IPS-NIHi7 (cell line): ENCODE measurements at regions not wholly inside any gene's neighbourhood (a gene's known extent, or its start where the extent isn't known, plus 50 kb on each side); places are given as distances from the start of the nearest gene placed in this dataset.
"Not testable (repeated sequence)": the region's sequence is repeated elsewhere in the genome, so short reads cannot be mapped to it uniquely, and the experiment has no call there.

Experiments used
- DNase-seq: peaks from one replicate; pipeline ENCODE4 v3.0.0; 2012; ENCODE audit warnings: mixed read lengths; ENCODE audit errors: extremely low spot score

DNA sequence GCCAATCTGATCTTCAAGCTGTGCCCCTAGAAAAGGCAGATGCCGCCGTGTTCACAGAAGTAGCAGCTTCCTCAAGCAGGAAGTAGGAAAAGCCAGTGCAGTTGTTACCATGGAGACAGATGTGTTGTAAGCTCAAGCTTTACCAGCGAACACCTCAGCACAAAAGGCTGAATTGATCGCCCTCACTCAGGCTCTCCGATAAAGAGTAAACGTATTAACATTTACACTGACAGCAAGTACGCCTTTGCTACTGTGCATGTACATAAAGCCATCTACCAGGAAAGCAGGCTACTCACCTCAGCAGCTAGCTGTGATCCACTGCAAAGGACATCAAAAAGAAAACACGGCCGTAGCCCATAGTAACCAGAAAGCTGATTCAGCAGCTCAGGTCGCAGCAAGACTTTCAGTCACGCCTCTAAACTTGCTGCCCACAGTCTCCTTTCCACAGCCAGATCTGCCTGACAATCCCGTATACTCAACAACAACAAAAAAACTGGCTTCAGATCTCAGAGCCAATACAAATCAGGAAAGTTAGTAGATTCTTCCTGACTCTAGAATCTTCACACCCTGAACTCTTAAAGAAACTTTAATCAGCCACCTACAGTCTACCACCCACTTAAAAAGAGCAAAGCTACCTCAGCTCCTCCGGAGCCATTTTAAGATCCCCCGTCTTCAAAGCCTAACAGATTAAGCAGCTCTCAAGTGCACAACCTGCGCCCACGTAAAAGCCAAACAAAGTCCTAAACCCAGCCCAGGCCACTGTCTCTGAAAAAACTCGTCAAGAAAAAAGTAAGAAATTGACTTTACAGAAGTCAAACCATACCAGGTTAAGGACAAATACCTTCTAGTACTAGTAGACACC lies 160.0 kb downstream of the DEFB131A start:
- not testable (repeated sequence) for DNase-seq

DNA sequence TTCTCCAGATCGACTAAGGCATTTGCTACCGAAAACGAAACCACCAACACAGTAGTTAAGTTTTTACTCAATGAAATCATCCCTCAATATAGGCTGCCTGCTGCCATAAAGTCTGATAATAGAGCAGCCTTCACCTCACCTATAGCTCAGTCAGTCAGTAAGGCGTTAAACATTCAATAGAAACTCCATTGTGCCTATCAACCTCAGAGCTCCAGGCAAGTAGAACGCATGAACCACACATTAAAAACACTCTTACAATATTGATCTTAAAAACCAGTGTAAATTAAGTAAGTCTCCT lies 160.6 kb downstream of the DEFB131A start:
- DNase-seq = not testable (repeated sequence)

DNA sequence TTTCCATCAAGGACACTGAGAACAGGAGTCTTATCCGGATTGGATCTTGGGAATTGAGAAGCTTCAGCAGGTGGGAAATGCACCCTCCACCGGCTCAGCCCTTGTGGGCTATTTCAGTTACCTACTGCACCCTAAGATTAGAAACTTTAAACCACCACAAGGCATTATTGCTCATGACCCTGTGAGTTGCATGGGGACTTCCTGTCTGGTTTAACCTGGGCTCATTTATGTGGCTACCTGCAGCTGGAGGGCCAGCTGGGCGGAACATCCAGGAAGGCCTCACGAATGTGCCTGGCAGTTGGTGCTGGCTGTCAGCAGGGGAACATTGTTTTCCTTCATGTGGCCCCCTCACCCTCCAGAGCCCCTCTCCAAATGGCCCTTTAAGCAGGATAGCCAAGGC lies 164.1 kb downstream of the DEFB131A start:
- no peak for DNase-seq

DNA sequence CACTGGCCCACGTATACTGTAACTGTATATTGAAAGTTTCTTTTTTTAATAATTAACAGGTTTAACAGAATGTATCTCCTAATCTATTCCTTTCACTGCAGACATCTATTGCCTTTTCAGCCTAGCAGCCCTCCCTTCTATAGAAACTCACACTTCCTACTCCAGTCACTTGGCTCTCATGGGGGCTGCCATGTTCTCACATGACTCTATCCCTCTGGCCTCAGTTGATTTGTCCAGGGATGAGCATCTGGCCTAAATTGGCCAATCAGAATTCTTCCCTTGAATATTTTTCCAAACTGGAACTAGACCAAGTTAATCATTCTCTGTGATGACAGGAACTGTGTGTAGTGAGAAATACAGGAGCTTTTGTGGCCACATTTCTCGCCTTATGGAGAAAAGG lies 166.1 kb downstream of the DEFB131A start:
- DNase-seq = not testable (repeated sequence)

GRCh38 chr4:9611101-9611500 lies 166.9 kb downstream of the DEFB131A start:
- no peak for DNase-seq

DNA sequence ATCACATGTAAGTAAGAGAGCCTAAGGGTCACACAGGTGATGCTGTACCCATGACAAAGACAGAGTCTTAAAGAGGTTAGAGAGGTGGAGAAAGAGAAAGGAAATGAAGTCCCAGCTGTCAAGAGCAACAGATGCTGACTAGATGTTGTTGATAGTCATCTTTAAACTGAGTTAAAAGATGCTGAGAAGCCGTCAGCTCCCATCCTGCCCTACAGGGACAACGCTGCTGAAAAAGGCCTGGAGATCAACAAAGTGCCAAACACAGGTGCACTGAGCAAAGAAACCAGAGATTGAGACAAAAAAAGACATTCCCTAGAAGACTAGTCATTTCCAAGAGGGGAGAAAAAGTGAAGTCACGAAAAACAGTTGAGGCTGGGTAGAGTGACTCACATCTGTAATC lies 145.0 kb upstream of the DRD5 start:
- DNase-seq = not testable (repeated sequence)

- DNase-seq = not testable (repeated sequence)
These were observed 121.8 kb upstream of the DRD5 start for GRCh38 chr4:9659678-9660077.

DNA sequence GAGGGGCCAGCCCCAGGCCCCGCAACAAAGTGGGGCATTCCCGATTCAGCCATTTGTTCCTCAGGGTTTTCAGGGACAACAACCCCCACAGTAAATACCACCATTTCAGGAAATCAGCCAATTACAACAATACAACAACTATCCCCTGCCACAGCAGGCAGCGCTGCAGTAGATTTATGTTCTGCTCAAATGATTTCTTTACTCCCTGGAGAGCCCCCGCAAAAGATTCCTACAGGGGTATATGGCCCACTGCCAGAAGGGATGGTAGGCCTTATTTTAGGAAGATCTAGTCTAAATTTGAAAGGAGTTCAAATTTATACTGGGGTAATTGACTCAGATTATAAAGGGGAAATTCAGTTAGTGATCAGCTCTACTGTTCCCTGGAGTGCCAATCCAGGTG lies 120.5 kb upstream of the DRD5 start:
- not testable (repeated sequence) for DNase-seq

GRCh38 chr4:9670725-9671124 lies 110.7 kb upstream of the DRD5 start:
- not testable (repeated sequence) for DNase-seq

- DNase-seq = not testable (repeated sequence)
These were observed 104.1 kb upstream of the DRD5 start for GRCh38 chr4:9677357-9677756.

- DNase-seq = no peak
These were observed 101.5 kb upstream of the DRD5 start for GRCh38 chr4:9679704-9680478.

DNA sequence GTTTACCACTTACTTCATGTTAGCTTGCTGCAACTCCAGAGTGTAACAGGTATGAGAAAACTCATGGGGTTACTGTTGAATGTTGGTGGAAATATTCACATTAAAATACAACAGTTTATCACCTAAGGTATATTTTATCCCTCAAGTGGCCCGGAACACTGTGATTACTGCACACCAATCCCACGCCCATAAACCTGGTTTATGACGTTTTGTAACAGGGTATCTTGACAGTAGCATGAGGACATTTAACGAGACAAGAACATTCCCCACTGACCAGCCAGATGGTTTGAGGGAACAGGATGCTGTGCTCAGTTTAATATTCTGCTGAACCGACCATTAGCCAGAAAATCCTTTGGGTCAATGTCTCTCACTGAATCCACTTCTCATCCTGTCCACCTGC lies 98.3 kb upstream of the DRD5 start:
- not testable (repeated sequence) for DNase-seq

- not testable (repeated sequence) for DNase-seq
These were observed 96.4 kb upstream of the DRD5 start for GRCh38 chr4:9685016-9685415.

- no peak for DNase-seq
These were observed 95.7 kb upstream of the DRD5 start for GRCh38 chr4:9685692-9686091.

- DNase-seq = not testable (repeated sequence)
These were observed 90.7 kb upstream of the DRD5 start for GRCh38 chr4:9690636-9691237.

DNA sequence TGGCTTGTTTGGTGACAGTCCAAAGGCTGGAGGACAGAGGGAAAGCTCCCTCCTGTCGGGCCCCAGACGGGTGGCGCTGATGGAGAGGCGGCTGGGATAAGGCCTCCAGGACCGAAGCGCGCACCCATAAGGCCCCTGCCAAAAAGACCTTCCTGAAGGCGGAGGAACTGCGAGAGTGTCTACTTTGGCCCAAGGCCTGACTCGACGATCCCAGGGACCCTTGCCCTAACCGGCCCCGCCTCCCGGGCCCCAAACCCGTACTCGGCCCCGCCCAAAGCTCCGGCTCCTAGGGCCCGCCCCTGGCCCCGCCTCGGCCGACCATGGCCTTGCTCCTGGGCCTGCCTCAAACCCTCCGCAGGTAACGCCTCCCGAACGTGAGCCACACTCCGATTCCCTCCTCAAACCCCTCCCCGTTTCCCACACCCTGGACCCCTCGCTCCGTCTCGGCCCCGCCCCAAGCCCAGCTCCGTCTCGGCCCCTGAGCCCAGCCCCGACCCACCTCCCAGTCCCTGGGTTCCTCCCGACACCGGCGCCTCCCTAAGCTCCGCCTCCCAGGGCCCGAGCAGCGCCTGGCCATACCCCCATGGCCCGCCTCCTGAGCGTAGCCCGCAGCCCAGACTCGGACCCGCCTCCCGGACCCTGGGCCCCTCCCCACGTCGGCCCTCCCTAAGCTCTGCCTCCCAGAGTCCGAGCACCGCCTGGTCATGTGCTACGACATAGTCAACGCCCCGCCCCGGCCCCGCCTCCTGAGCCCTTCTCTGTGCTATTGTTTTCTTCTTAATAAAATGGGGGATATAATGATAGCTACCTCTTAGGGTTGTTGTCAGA lies 90.0 kb upstream of the DRD5 start:
- DNase-seq = peak; percentile 96

- not testable (repeated sequence) for DNase-seq
These were observed 88.5 kb upstream of the DRD5 start for GRCh38 chr4:9692791-9693491.

GRCh38 chr4:9694403-9694802 lies 87.0 kb upstream of the DRD5 start:
- not testable (repeated sequence) for DNase-seq

DNA sequence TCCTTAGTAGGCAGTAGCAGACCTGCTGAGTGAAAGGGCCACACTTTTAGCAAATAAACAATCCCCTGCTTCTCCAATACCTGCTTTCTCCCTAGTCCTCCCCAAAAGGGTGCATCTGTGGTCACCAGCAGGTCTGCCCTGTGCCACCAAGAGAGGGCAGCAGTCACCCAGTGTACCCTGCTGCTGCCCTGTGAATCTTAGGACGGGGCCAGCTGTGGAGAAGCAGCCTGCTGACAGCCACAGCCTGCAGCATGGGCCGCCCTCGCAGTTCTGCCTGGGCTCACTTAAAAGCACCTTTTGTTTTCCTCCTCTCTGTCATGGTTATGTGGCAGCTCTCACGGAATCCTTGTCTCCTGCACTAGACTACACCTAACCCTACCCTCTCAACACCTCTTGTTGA lies 85.4 kb upstream of the DRD5 start:
- DNase-seq = not testable (repeated sequence)

- not testable (repeated sequence) for DNase-seq
These were observed 84.9 kb upstream of the DRD5 start for GRCh38 chr4:9696561-9696960.

DNA sequence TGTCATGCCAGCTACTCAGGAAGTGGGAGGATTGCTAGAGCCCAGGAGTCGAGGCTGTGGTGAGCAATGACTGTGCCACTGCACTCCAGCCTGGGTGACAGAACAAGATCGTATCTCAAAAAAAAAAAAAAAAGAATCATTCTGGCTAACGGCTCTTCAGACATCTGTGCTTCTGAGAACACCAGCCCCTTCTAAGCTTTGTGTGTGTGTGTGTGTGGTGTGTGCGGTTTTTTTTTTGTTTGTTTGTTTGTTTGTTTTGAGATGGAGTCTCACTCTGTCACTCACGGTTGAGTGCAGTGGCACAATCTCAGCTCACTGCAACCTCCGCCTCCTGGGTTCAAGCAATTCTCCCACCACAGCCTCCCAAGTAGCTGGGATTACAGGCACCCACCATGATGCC lies 79.4 kb upstream of the DRD5 start:
- not testable (repeated sequence) for DNase-seq
